B cell (primary cell): ENCODE measurements at regions not wholly inside any gene's neighbourhood (a gene's known extent, or its start where the extent isn't known, plus 50 kb on each side); places are given as distances from the start of the nearest gene placed in this dataset.
"Not testable (repeated sequence)": the region's sequence is repeated elsewhere in the genome, so short reads cannot be mapped to it uniquely, and the experiment has no call there.

Source experiments
- ATAC-seq: fragments of 200-7000 bp; cut with Tn5 transposase; one replicate; pipeline ENCODE4 v1.10.0; 2021; ENCODE audit warnings: low read depth, mild to moderate bottlenecking, moderate number of reproducible peaks, moderate library complexity
- CTCF ChIA-PET: fragments of 350-600 bp; sonication (Branson Sonifier 250); formaldehyde crosslinking; loops from one replicate; lab custom pipeline; 2021; ENCODE audit warnings: antibody characterized with exemption, inconsistent platforms; lab: Charles Lee
- POLR2A ChIA-PET: fragments of 350-600 bp; sonication (Branson Sonifier 250); formaldehyde crosslinking; loops from one replicate; lab custom pipeline; 2021; ENCODE audit warnings: antibody characterized with exemption; lab: Charles Lee
- DNase-seq: peaks from one replicate; pipeline ENCODE4 v3.0.0; 2013
- H2AFZ ChIP-seq: 2 replicates; pipeline ENCODE4 v1.6.1; 2012; ENCODE audit warnings: mild to moderate bottlenecking, low read depth, low read length; ENCODE audit not compliant: insufficient read depth, poor library complexity, severe bottlenecking
- H3K27ac ChIP-seq, 2 donors: 1 replicate in 1 of 2; 2 replicates in 1 of 2; pipeline ENCODE4 v1.5.1; 2012 to 2013; ENCODE audit warnings: low read length in 2 of 2, mild to moderate bottlenecking in 2 of 2, moderate library complexity in 1 of 2
- H3K27me3 ChIP-seq, 4 experiments: fragments of 200-600 bp in 1 of 4; sonication (generic) in 1 of 4; replicated peaks in 1 of 4; 1 replicate in 2 of 4; 2 replicates in 2 of 4; pipeline versions ENCODE4 v1.6.1 to v1.7.0; 2013 to 2016; ENCODE audit warnings: low read length in 3 of 4, mild to moderate bottlenecking in 2 of 4, mixed read lengths in 1 of 4, moderate library complexity in 1 of 4; ENCODE audit not compliant: insufficient read depth in 4 of 4, control insufficient read depth in 3 of 4; ENCODE audit errors: control extremely low read depth in 1 of 4
- H3K36me3 ChIP-seq, 2 experiments: replicated peaks in 1 of 2; 1 replicate in 1 of 2; 2 replicates in 1 of 2; pipeline versions ENCODE4 v1.6.1 to v1.7.1; 2013; ENCODE audit warnings: low read length in 1 of 2; ENCODE audit not compliant: insufficient read depth in 2 of 2, control insufficient read depth in 1 of 2; ENCODE audit errors: control extremely low read depth in 1 of 2, extremely low read depth in 1 of 2
- H3K4me1 ChIP-seq, 2 donors: fragments of 200-600 bp in 1 of 2; sonication (generic) in 1 of 2; 1 replicate in 1 of 2; 2 replicates in 1 of 2; pipeline versions ENCODE4 v1.5.1 to v1.6.1; 2013 to 2017; ENCODE audit warnings: low read length in 2 of 2; ENCODE audit not compliant: control insufficient read depth in 2 of 2, insufficient read depth in 2 of 2
- H3K4me2 ChIP-seq: replicated peaks from 2 replicates; pipeline ENCODE3; 2012; ENCODE audit warnings: mild to moderate bottlenecking, low read depth, low read length; ENCODE audit not compliant: poor library complexity, severe bottlenecking
- H3K4me3 ChIP-seq, 5 experiments: fragments of 200-600 bp in 1 of 5; sonication (generic) in 1 of 5; 1 replicate in 3 of 5; 2 replicates in 2 of 5; pipeline versions ENCODE4 v1.5.1 to v1.7.0; 2011 to 2016; ENCODE audit warnings: low read length in 4 of 5, mild to moderate bottlenecking in 4 of 5, low read depth in 2 of 5, control low read depth in 1 of 5, moderate library complexity in 1 of 5; ENCODE audit not compliant: insufficient read depth in 1 of 5; ENCODE audit errors: control extremely low read depth in 1 of 5, extremely low read depth in 1 of 5
- H3K79me2 ChIP-seq: fragments of 200-600 bp; sonication (generic); one replicate; pipeline ENCODE4 v1.6.0; 2016; ENCODE audit warnings: low read length; ENCODE audit not compliant: control insufficient read depth, insufficient read depth
- H3K9ac ChIP-seq: fragments of 200-600 bp; sonication (generic); 2 replicates; pipeline ENCODE4 v1.6.1; 2017; ENCODE audit warnings: mild to moderate bottlenecking, low read length, moderate library complexity
- H3K9me3 ChIP-seq, 3 donors: one replicate each; pipeline versions ENCODE4 v1.6.1 to v1.7.1; 2013; ENCODE audit warnings: low read length in 2 of 3; ENCODE audit not compliant: control insufficient read depth in 2 of 3, insufficient read depth in 1 of 3; ENCODE audit errors: control extremely low read depth in 1 of 3
- H4K20me1 ChIP-seq: 2 replicates; pipeline ENCODE4 v1.6.0; 2012; ENCODE audit warnings: mild to moderate bottlenecking, low read length; ENCODE audit not compliant: insufficient read depth, control insufficient read depth, poor library complexity, severe bottlenecking
- H3K27ac Mint-ChIP-seq: one replicate; pipeline ENCODE4 v1.8.0; 2021; ENCODE audit warnings: mixed read lengths
- H3K27me3 Mint-ChIP-seq: one replicate; pipeline ENCODE4 v1.8.0; 2021; ENCODE audit warnings: mixed read lengths
- H3K4me1 Mint-ChIP-seq: one replicate; pipeline ENCODE4 v1.8.0; 2021; ENCODE audit warnings: mixed read lengths
- H3K4me3 Mint-ChIP-seq: one replicate; pipeline ENCODE4 v1.8.0; 2021; ENCODE audit warnings: mixed read lengths
- H3K9me3 Mint-ChIP-seq: one replicate; pipeline ENCODE4 v1.8.0; 2022; ENCODE audit warnings: mixed read lengths; ENCODE audit not compliant: insufficient read depth
- WGBS: methylation state at CpG from one replicate; pipeline ENCODE4 v1.1.5; 2013; ENCODE audit warnings: missing lambda C conversion rate; ENCODE audit not compliant: insufficient coverage; 5-methylcytosine and 5-hydroxymethylcytosine counted together
- intact Hi-C: fragments of 100-400 bp; cut with micrococcal nuclease; formaldehyde crosslinking; loops from one replicate; pipeline ENCODE4 v1.10.0; 2022

- not testable (repeated sequence) for H2AFZ ChIP-seq, ATAC-seq
- WGBS = 60% methylated on average over 1 of the region's 3 CpGs
Observed at GRCh38 chr7:55688261-55688660, 116.0 kb upstream of the VOPP1 start.

GRCh38 chr7:55687252-55687651, 115.0 kb upstream of the VOPP1 start:
- H3K27ac Mint-ChIP-seq, H3K79me2 ChIP-seq, DNase-seq, H3K9me3 ChIP-seq, CTCF ChIA-PET, H3K4me1 Mint-ChIP-seq, ATAC-seq, POLR2A ChIA-PET, H3K9ac ChIP-seq, H2AFZ ChIP-seq, H3K27ac ChIP-seq, H3K36me3 ChIP-seq, H3K4me3 Mint-ChIP-seq, H3K9me3 Mint-ChIP-seq, H4K20me1 ChIP-seq, H3K4me2 ChIP-seq, H3K27me3 ChIP-seq, intact Hi-C loops, H3K4me1 ChIP-seq, H3K4me3 ChIP-seq: not testable (repeated sequence)
- peaks cover 26% of the 10 kb centered on the region for H3K27me3 Mint-ChIP-seq
- WGBS = no CpG with 5 or more reads among the region's 5 CpGs

More at GRCh38 chr7:55688261-55688660, 116.0 kb upstream of the VOPP1 start:
- H3K27ac Mint-ChIP-seq, H3K27me3 ChIP-seq, H3K9me3 Mint-ChIP-seq, CTCF ChIA-PET, intact Hi-C loops, H3K9me3 ChIP-seq, H3K4me1 Mint-ChIP-seq, H3K4me1 ChIP-seq, H3K4me3 ChIP-seq, H3K9ac ChIP-seq, POLR2A ChIA-PET, DNase-seq, H3K4me2 ChIP-seq, H4K20me1 ChIP-seq, H3K27ac ChIP-seq, H3K4me3 Mint-ChIP-seq, H3K36me3 ChIP-seq, H3K79me2 ChIP-seq: not testable (repeated sequence)
- peaks cover 28% of the 10 kb centered on the region for H3K27me3 Mint-ChIP-seq

GRCh38 chr7:55686771-55687170, 114.5 kb upstream of the VOPP1 start:
- H2AFZ ChIP-seq, H3K27ac ChIP-seq, H3K4me3 ChIP-seq, POLR2A ChIA-PET, H3K9me3 Mint-ChIP-seq, H3K4me1 Mint-ChIP-seq, H3K4me2 ChIP-seq, CTCF ChIA-PET, H3K36me3 ChIP-seq, H3K9ac ChIP-seq, H3K9me3 ChIP-seq, H3K4me3 Mint-ChIP-seq, H3K79me2 ChIP-seq, intact Hi-C loops, ATAC-seq, DNase-seq, H3K27ac Mint-ChIP-seq, H3K4me1 ChIP-seq, H4K20me1 ChIP-seq, H3K27me3 ChIP-seq: not testable (repeated sequence)
- 100% methylated on average over 2 of the region's 7 CpGs for WGBS
- H3K27me3 Mint-ChIP-seq = peaks cover 26% of the 10 kb centered on the region

- intact Hi-C loops, POLR2A ChIA-PET, H3K9ac ChIP-seq, H3K9me3 ChIP-seq, H3K4me2 ChIP-seq, H2AFZ ChIP-seq, H3K27ac Mint-ChIP-seq, DNase-seq, H4K20me1 ChIP-seq, H3K4me1 Mint-ChIP-seq, H3K36me3 ChIP-seq, H3K9me3 Mint-ChIP-seq, H3K4me1 ChIP-seq, H3K79me2 ChIP-seq, H3K4me3 ChIP-seq, H3K4me3 Mint-ChIP-seq, H3K27me3 ChIP-seq, ATAC-seq, CTCF ChIA-PET, H3K27ac ChIP-seq: not testable (repeated sequence)
- H3K27me3 Mint-ChIP-seq = peaks cover 17% of the 10 kb centered on the region
- 90% methylated on average over 9 of the region's 9 CpGs for WGBS
Observed at GRCh38 chr7:55683501-55683900, 111.2 kb upstream of the VOPP1 start.
